ENCODE measurements at regions not wholly inside any gene's neighbourhood (a gene's known extent, or its start where the extent isn't known, plus 50 kb on each side); places are given as distances from the start of the nearest gene placed in this dataset.

DNA sequence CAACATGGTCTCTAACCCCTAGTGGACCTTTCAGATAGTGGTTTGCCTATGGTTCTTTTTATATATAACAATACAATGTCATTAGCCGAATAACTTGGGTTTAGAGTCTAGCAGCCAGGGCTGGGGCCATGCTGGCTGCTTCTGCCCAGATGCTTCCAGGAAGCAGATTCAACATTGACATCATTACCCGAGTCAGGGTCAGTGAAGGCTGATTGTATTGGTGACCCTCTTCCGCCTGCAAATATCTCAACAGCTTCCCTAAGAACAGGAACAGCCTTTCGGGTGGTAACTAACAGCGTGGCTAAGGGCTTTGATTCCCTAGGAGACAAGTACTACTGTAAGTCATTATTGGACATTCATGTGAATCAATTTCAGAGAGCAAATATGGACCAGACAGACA is 476.4 kb downstream of the UQCRFS1 start:
- ChIA-PET CTCF (interaction anchor here (1.1 to 1.3 kb wide), 2 partner anchors 9 to 142 kb away, joined by 4 to 11 read pairs; no protein-coding TSS in a partner anchor), POLR2A (no interaction called here)
- DNase-seq (ENCODE audit: extremely low spot score), result no peak
- TF ChIP-seq ELF4 (IDR thresholded peaks at IDR 0.05) (no peak), FOXK2 (IDR thresholded peaks at IDR 0.05) (no peak), BHLHE40 (IDR thresholded peaks at IDR 0.05; ENCODE audit: borderline replicate concordance) (no peak)

- TF ChIP-seq L3MBTL2 (conservative IDR thresholded peaks at IDR 0.05) (no peak), FOXA1 (IDR thresholded peaks at IDR 0.05) (no peak), NFRKB (IDR thresholded peaks at IDR 0.05) (no peak), ELF4 (IDR thresholded peaks at IDR 0.05) (no peak), SP1 (IDR thresholded peaks at IDR 0.05) (no peak), LEF1 (IDR thresholded peaks at IDR 0.05; ENCODE audit: borderline replicate concordance) (no peak), ZNF384 (IDR thresholded peaks at IDR 0.05) (no peak), BHLHE40 (IDR thresholded peaks at IDR 0.05; ENCODE audit: borderline replicate concordance) (no peak)
- ChIA-PET CTCF (no interaction called here), POLR2A (no interaction called here)
- DNase-seq (ENCODE audit: extremely low spot score), result no peak
Observed at GRCh38 chr19:28731577-28731976, 481.4 kb downstream of the UQCRFS1 start.

DNA sequence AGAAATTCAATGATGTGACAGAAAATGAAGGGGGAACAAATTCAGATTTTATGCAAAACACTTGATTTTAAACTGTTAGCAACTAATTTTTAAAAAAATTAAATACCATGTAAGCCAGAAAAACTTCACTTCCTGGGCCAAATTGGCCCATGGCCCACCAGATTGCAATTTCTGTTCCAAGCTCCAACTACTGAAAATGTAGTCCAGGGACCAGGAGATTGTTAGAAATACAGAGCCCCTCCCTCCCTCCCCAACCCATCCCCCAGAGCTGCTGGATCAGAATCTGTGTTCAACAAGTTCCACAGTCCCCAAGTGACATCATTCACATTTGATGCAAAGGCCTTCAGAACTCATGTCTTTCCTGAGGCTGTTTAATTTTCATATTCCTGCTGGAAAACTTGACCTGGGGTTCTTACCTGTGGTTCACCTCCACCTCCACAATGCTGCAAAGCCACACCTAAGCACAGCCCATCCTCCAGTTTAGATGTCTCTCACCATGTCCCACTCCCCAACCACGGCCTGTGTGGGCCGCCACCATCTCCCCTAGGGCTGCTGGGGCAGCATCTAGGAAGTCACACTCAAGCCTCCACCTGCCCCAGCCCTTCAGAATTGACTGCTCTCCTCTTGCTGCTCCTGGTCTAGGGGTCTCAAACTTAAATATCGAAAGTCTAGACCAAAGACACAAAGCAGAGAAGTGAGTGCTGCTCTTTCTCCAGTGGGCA is 482.0 kb downstream of the UQCRFS1 start:
- POLR2A ChIA-PET, result no interaction called here
- CTCF ChIA-PET, result no interaction called here
- TF ChIP-seq PKNOX1 (IDR thresholded peaks at IDR 0.05) (no peak), ELF4 (IDR thresholded peaks at IDR 0.05) (no peak), TARDBP (IDR thresholded peaks at IDR 0.05) (no peak), FOXK2 (IDR thresholded peaks at IDR 0.05) (no peak), FOXM1 (IDR thresholded peaks at IDR 0.05; ENCODE audit: borderline replicate concordance) (no peak), SP1 (IDR thresholded peaks at IDR 0.05) (no peak), LEF1 (IDR thresholded peaks at IDR 0.05; ENCODE audit: borderline replicate concordance) (no peak), BHLHE40 (IDR thresholded peaks at IDR 0.05; ENCODE audit: borderline replicate concordance) (no peak), HDGF (IDR thresholded peaks at IDR 0.05; ENCODE audit: borderline replicate concordance) (no peak), SUZ12 (IDR thresholded peaks at IDR 0.05) (no peak), FOXA1 (IDR thresholded peaks at IDR 0.05) (no peak), ZNF384 (IDR thresholded peaks at IDR 0.05) (no peak), NFRKB (IDR thresholded peaks at IDR 0.05) (no peak)
- no peak for DNase-seq (ENCODE audit: extremely low spot score)

DNA sequence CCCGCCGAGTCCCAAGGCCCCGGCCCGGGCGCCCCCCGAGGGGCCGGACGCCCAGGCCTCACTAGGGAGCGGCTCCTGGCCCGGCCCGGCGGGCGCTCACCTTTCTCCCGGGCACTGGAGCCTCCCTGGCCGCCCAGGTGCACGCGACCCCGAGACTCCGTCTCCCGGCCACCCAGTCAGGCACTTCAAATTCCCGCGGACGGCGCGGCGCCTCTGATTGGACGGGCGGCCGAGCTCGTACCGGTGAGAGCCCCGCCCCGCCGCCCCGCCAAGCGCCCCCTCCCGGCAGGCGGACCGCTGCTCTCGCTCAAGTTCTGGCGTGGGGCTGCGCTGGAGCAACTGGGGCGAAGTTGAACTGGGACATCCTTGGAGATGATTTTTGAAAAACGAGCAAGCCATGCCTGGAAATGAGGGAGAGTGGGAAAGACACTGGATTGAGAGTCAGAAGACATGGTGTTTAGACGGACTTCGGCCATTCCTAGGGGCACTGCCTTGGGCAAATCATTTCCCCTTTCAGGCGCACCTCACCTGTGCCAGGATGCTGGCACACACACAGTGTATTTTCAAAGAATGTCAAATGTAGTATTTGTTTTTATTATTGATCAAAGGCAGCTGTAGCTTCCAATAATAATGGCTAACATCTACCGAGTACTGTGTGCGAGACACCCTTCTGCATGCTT is 485.3 kb downstream of the UQCRFS1 start:
- ChIA-PET CTCF (interaction anchor here (1.7 kb wide), 1 partner anchor 9 kb away, joined by 4 read pairs; no protein-coding TSS in a partner anchor), POLR2A (no interaction called here)
- DNase-seq (ENCODE audit: extremely low spot score), result no peak
- no peak for TF ChIP-seq SP1 (IDR thresholded peaks at IDR 0.05)
- no peak for TF ChIP-seq LEF1 (IDR thresholded peaks at IDR 0.05; ENCODE audit: borderline replicate concordance)
- no peak for TF ChIP-seq TARDBP (IDR thresholded peaks at IDR 0.05)
- no peak for TF ChIP-seq ZNF384 (IDR thresholded peaks at IDR 0.05)
- TF ChIP-seq FOXA1 (IDR thresholded peaks at IDR 0.05), result no peak
- TF ChIP-seq FOXM1 (IDR thresholded peaks at IDR 0.05; ENCODE audit: borderline replicate concordance), result no peak

DNA sequence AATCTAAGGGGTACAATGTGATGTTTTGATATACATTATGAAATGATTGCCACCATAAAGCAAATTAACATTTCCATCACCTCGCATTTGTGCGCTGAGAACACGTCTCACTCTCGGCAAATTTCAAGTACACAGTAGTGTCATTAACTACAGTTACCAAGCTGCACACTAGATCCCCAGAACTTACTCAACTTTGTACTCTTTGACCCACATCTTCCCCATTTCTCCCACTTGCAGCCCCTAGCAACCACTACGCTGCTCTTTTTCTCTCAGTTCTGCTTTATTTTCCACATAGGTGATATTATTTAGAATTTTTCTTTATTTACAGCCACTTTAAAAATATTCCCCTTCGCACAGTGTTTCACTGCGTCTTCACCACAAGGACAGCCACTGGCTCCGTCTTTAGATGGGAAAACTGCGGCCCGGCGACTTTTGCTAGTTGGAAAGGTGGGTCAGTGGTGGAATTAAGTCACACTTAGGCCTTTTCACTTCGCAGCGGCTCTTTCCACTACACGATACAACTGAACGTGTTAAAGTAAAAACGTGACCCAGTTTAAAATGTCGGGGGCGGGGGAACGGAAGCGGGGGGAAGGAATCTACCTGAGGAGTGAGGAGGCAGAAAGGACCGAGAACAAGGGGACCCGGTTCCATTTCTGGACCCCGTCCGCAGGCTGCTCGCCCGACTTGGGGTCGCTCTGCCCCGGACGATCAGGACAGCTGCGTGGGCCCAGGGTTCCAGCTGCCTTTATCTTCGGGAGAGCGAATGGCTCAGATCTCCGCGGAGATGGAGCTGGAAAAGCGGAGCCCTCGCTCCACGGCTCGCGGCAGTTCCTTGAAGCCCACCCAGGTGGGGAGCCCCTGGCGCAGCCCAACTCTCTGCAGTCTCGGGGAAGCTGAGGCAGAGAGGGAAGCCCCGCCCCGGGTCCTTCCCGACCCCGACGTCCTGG is 486.1 kb downstream of the UQCRFS1 start:
- CTCF ChIA-PET, result interaction anchor here (1.7 kb wide), 1 partner anchor 10 kb away, joined by 4 read pairs; no protein-coding TSS in a partner anchor

GRCh38 chr19:28718909-28719308 is 494.0 kb downstream of the UQCRFS1 start:
- POLR2A ChIA-PET, result no interaction called here
- CTCF ChIA-PET, result no interaction called here
- no peak for DNase-seq (ENCODE audit: extremely low spot score)
- TF ChIP-seq FOXK2 (IDR thresholded peaks at IDR 0.05) (no peak), LEF1 (IDR thresholded peaks at IDR 0.05; ENCODE audit: borderline replicate concordance) (no peak), TARDBP (IDR thresholded peaks at IDR 0.05) (no peak), SUZ12 (IDR thresholded peaks at IDR 0.05) (no peak), HDGF (IDR thresholded peaks at IDR 0.05; ENCODE audit: borderline replicate concordance) (no peak), ARNT (IDR thresholded peaks at IDR 0.05) (no peak), FOXM1 (IDR thresholded peaks at IDR 0.05; ENCODE audit: borderline replicate concordance) (no peak)

More for the DNA sequence above, 486.1 kb downstream of the UQCRFS1 start:
- POLR2A ChIA-PET, result no interaction called here
- DNase-seq (ENCODE audit: extremely low spot score), result no peak
- TF ChIP-seq FOXM1 (IDR thresholded peaks at IDR 0.05; ENCODE audit: borderline replicate concordance), result no peak
- TF ChIP-seq CTBP1 (IDR thresholded peaks at IDR 0.05; ENCODE audit: borderline replicate concordance), result no peak
- no peak for TF ChIP-seq TARDBP (IDR thresholded peaks at IDR 0.05)
- no peak for TF ChIP-seq FOXA1 (IDR thresholded peaks at IDR 0.05)
- no peak for TF ChIP-seq PKNOX1 (IDR thresholded peaks at IDR 0.05)
- no peak for TF ChIP-seq SP1 (IDR thresholded peaks at IDR 0.05)
- TF ChIP-seq LEF1 (IDR thresholded peaks at IDR 0.05; ENCODE audit: borderline replicate concordance), result no peak
- TF ChIP-seq ZNF384 (IDR thresholded peaks at IDR 0.05), result no peak
- TF ChIP-seq ARNT (IDR thresholded peaks at IDR 0.05), result no peak
